ENCODE measurements at regions not wholly inside any gene's neighbourhood (a gene's known extent, or its start where the extent isn't known, plus 50 kb on each side); places are given as distances from the start of the nearest gene placed in this dataset.

- TF ChIP-seq CTCF (conservative IDR thresholded peaks at IDR 0.05 in 1 of 2, IDR thresholded peaks at IDR 0.05 in 1 of 2; ENCODE audit: low read depth in 1 of 2, low read length in 2 of 2) (no peak), EZH2 (IDR thresholded peaks at IDR 0.05; ENCODE audit: low read length, missing control alignments) (no peak)
Observed at GRCh38 chr11:69904974-69905535, 85.8 kb upstream of the FGF3 start.

All from fibroblast of lung (primary cell).